ENCODE measurements at regions not wholly inside any gene's neighbourhood (a gene's known extent, or its start where the extent isn't known, plus 50 kb on each side); places are given as distances from the start of the nearest gene placed in this dataset.

- no peaks in the 10 kb centered on the region for H3K9me3 ChIP-seq
- TF ChIP-seq EP300 (IDR thresholded peaks at IDR 0.05) (no peak), POLR2AphosphoS5 (IDR thresholded peaks at IDR 0.05) (no peak), POLR2A (IDR thresholded peaks at IDR 0.05) (no peak), CTCF (IDR thresholded peaks at IDR 0.05) (no peak)
- no peak overlapping the region for H3K4me3 ChIP-seq
- peak overlapping the region in 1 of 4 donors; percentile 37 for H3K27ac ChIP-seq
- H3K27me3 ChIP-seq: no peaks in the 10 kb centered on the region
- no peaks in the 10 kb centered on the region for H3K36me3 ChIP-seq
- DNase-seq: no peak
- intact Hi-C loops (cut with DNase I): no loop called here
- peaks cover 0 to 44% (median 16%) of the 10 kb centered on the region in 4 donors for H3K4me1 ChIP-seq
Measured at GRCh38 chr4:159767406-159767805, 664.5 kb downstream of the RAPGEF2 start.

GRCh38 chr4:159768016-159768415 lies 665.1 kb downstream of the RAPGEF2 start:
- H3K9me3 ChIP-seq: no peaks in the 10 kb centered on the region
- peak overlapping the region in 2 of 4 donors; percentile 27 to 37 for H3K27ac ChIP-seq
- intact Hi-C loops (cut with DNase I): no loop called here
- TF ChIP-seq POLR2A (IDR thresholded peaks at IDR 0.05) (no peak), POLR2AphosphoS5 (IDR thresholded peaks at IDR 0.05) (no peak), EP300 (IDR thresholded peaks at IDR 0.05) (no peak), CTCF (IDR thresholded peaks at IDR 0.05) (no peak)
- no peaks in the 10 kb centered on the region for H3K27me3 ChIP-seq
- H3K4me3 ChIP-seq: no peak overlapping the region
- no peak for DNase-seq
- peaks cover 0 to 44% (median 16%) of the 10 kb centered on the region in 4 donors for H3K4me1 ChIP-seq
- no peaks in the 10 kb centered on the region for H3K36me3 ChIP-seq

DNA sequence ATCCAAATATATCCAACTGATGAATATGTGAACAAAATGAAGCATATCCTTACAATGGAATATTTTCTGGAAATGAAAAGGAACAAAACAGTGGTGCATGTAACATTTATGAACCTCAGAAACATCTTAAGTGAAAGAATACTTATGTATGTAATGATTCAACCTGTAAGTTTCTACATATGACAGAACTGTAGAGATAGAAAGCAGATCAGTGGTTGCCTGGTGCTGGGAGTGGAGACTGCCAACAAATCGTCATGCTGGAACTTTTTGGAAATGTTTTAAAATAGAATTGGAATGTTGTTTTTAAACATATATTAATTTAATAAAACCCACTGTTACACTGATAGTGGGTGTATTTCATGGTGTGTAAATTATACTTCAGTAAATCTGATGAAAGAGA lies 667.5 kb downstream of the RAPGEF2 start:
- peaks cover 0 to 38% (median 16%) of the 10 kb centered on the region in 4 donors for H3K4me1 ChIP-seq
- H3K9me3 ChIP-seq: no peaks in the 10 kb centered on the region
- H3K4me3 ChIP-seq: peak overlapping the region in 2 of 4 donors; percentile 1 to 8
- intact Hi-C loops (cut with DNase I): no loop called here
- H3K27ac ChIP-seq: peak overlapping the region in 2 of 4 donors; percentile 38 to 46
- WGBS, 2 donors: 15 to 49% methylated on average over 1 of the region's 1 CpG
- H3K27me3 ChIP-seq: no peaks in the 10 kb centered on the region
- TF ChIP-seq POLR2A (IDR thresholded peaks at IDR 0.05) (no peak), CTCF (IDR thresholded peaks at IDR 0.05) (no peak), POLR2AphosphoS5 (IDR thresholded peaks at IDR 0.05) (peak in 2 of 4 donors; percentile 50 to 51)
- no peaks in the 10 kb centered on the region for H3K36me3 ChIP-seq
- no peak for DNase-seq

GRCh38 chr4:159770969-159771368 lies 668.1 kb downstream of the RAPGEF2 start:
- Histone ChIP-seq H3K4me1 (peaks cover 0 to 38% (median 16%) of the 10 kb centered on the region in 4 donors), H3K27me3 (no peaks in the 10 kb centered on the region), H3K4me3 (no peak overlapping the region), H3K27ac (peak overlapping the region in 2 of 4 donors; percentile 38 to 46), H3K9me3 (no peaks in the 10 kb centered on the region), H3K36me3 (no peaks in the 10 kb centered on the region)
- intact Hi-C loops (cut with DNase I): no loop called here
- TF ChIP-seq POLR2A (IDR thresholded peaks at IDR 0.05): no peak
- TF ChIP-seq EP300 (IDR thresholded peaks at IDR 0.05): no peak
- no peak for TF ChIP-seq CTCF (IDR thresholded peaks at IDR 0.05)
- TF ChIP-seq POLR2AphosphoS5 (IDR thresholded peaks at IDR 0.05): no peak
- 10 to 39% methylated on average over 3 of the region's 3 CpGs for WGBS, 2 donors
- no peak for DNase-seq

DNA sequence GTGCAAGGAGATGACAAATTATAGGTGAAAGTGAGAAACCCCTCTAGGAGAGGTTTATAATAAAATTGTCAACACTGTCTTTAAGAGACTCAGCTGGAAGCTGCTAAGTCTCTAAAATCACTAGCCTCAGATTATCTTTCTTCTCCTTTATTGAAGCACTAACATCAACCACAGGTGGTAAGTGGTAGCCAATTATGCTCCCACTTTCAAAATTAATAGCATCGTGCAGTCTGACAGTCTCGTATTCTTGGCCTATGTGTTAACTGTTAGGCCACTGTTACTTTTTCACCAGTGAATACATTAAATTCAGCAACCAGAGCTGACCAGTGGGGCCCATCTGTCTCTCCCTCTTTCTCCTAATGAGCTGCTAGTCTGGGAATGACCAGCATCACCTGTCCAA lies 674.1 kb downstream of the RAPGEF2 start:
- no peaks in the 10 kb centered on the region for H3K27me3 ChIP-seq
- H3K27ac ChIP-seq: no peak overlapping the region
- intact Hi-C loops (cut with DNase I): no loop called here
- H3K36me3 ChIP-seq: no peaks in the 10 kb centered on the region
- no peaks in the 10 kb centered on the region for H3K9me3 ChIP-seq
- no peak overlapping the region for H3K4me3 ChIP-seq
- H3K4me1 ChIP-seq: no peaks in the 10 kb centered on the region
- TF ChIP-seq POLR2A (IDR thresholded peaks at IDR 0.05): no peak
- no peak for TF ChIP-seq CTCF (IDR thresholded peaks at IDR 0.05)
- no peak for TF ChIP-seq EP300 (IDR thresholded peaks at IDR 0.05)
- TF ChIP-seq POLR2AphosphoS5 (IDR thresholded peaks at IDR 0.05): no peak
- no peak for DNase-seq
- WGBS, 2 donors: 74 to 80% methylated on average over 2 of the region's 2 CpGs

Measured in sigmoid colon (tissue), 6 donors.